ENCODE measurements at regions not wholly inside any gene's neighbourhood (a gene's known extent, or its start where the extent isn't known, plus 50 kb on each side); places are given as distances from the start of the nearest gene placed in this dataset.

DNA sequence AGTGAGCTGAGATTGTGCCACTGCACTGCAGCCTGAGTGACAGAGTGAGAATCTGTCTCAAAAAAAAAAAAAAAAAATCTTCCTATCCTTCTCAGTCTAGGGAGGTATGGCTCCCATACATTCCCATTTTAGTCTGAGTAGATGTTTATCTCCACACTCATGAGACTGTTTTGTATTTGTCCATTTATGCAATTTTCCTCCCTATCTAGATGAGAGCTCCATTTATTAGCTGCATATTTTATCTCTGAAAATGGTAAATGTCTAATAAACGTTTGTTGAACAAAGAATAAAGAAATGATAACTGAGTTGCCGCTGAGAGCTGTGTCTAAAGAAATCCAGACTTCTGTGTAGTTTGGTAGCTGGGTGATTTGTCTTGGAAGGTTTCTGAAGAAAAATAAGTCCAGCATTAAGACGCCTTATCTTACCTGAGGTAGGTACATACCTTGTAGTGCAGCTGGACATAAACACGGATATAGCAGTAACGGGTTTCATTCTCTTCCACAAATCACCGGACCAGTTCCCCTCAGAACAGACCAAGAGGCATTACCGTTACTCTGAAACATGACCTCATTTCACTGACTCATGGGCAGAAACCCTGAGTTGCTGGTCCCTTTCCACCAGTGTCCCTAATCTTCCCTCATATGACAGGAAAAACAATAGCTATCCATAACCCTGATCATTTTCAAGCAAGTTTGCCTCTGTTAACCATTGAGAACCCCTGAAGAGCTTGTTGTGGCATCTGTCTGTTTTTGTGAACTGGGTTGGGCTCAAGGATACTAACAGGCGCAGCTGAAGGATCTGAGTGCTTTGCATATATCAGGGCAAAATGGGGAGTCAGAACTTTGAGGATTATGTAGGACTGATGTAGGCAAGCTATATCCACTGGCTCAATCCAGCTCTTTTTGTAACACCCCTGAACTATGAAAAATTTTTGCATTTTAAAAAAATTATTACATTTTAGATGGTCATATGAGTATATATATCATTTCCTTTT, 177.4 kb upstream of the XYLT1 start:
- Histone ChIP-seq H3K4me1 (ENCODE audit: control insufficient read depth, insufficient read depth, low read length) (no peaks in the 10 kb centered on the region), H3K9me3 (ENCODE audit: control insufficient read depth, insufficient read depth, low read length) (no peaks in the 10 kb centered on the region), H3K4me3 (ENCODE audit: low read length) (no peak overlapping the region), H3K27me3 (ENCODE audit: control insufficient read depth, insufficient read depth, low read length) (no peaks in the 10 kb centered on the region), H3K36me3 (ENCODE audit: control insufficient read depth, insufficient read depth, low read length) (no peaks in the 10 kb centered on the region), H3K27ac (ENCODE audit: low read length) (no peak overlapping the region)
- no peak for DNase-seq (ENCODE audit: low read depth, low spot score)
- WGBS (ENCODE audit: insufficient coverage, insufficient read length): no CpG with 5 or more reads among the region's 8 CpGs

DNA sequence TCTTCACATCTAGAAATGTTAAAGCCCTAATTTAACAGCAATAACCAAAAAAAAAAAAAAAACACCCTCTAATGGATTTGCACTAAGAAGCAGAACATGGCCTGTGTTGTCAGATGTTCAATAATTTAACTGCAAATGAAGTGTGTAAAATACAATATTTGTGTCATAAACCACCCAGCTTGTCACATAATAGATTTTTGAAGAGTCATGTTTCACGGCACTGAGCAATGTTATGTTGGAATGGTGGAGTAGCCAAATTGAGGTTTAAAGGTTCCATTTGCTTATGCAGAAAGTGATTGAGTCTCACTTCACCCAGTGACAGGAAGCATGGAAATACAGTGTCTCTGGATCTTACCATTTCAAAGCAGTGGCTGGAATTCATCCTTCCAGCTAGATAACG, 173.2 kb upstream of the XYLT1 start:
- WGBS (ENCODE audit: insufficient coverage, insufficient read length): no CpG with 5 or more reads among the region's 2 CpGs
- no peaks in the 10 kb centered on the region for H3K4me1 ChIP-seq (ENCODE audit: control insufficient read depth, insufficient read depth, low read length)
- H3K27ac ChIP-seq (ENCODE audit: low read length): no peak overlapping the region
- H3K9me3 ChIP-seq (ENCODE audit: control insufficient read depth, insufficient read depth, low read length): no peaks in the 10 kb centered on the region
- no peak overlapping the region for H3K4me3 ChIP-seq (ENCODE audit: low read length)
- H3K27me3 ChIP-seq (ENCODE audit: control insufficient read depth, insufficient read depth, low read length): no peaks in the 10 kb centered on the region
- DNase-seq (ENCODE audit: low read depth, low spot score): no peak
- no peaks in the 10 kb centered on the region for H3K36me3 ChIP-seq (ENCODE audit: control insufficient read depth, insufficient read depth, low read length)

DNA sequence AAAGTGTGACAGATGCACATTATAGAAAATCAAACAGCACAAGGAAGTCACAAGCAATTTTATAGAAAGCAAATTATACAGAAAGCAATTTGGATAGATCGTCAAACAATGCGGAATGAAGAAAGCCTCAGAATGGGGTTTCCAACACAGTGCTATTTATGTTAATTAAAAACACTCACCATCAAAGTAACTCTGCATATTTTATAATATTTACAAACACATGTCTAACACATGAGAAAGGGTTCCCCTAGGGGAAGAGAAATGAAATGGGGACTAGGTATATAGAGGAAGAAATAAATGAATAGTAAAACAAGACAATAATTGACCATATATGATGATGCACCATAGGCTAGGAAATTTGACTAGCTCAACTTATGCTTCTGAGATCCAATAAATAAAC, 171.2 kb upstream of the XYLT1 start:
- no CpG with 5 or more reads among the region's 2 CpGs for WGBS (ENCODE audit: insufficient coverage, insufficient read length)
- no peaks in the 10 kb centered on the region for H3K9me3 ChIP-seq (ENCODE audit: control insufficient read depth, insufficient read depth, low read length)
- no peak for DNase-seq (ENCODE audit: low read depth, low spot score)
- H3K4me3 ChIP-seq (ENCODE audit: low read length): no peak overlapping the region
- H3K4me1 ChIP-seq (ENCODE audit: control insufficient read depth, insufficient read depth, low read length): no peaks in the 10 kb centered on the region
- H3K36me3 ChIP-seq (ENCODE audit: control insufficient read depth, insufficient read depth, low read length): no peaks in the 10 kb centered on the region
- H3K27ac ChIP-seq (ENCODE audit: low read length): no peak overlapping the region
- H3K27me3 ChIP-seq (ENCODE audit: control insufficient read depth, insufficient read depth, low read length): no peaks in the 10 kb centered on the region

DNA sequence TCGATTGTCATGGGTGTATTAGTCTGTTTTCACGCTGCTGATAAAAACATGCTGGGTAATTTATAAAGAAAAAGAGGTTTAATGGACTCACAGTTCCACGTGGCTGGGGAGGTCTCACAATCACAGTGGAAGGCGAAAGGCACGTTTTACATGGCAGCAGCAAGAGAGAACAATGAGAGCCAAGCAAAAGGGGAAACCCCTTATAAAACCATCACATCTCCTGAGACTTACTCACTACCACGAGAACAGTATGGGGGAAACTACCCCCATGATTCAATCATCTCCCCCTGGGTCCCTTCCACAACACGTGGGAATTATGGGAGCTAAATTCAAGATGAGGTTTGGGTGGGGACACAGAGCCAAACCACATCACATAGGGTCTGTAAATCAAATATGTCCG, 167.4 kb upstream of the XYLT1 start:
- Histone ChIP-seq H3K27me3 (ENCODE audit: control insufficient read depth, insufficient read depth, low read length) (no peaks in the 10 kb centered on the region), H3K4me1 (ENCODE audit: control insufficient read depth, insufficient read depth, low read length) (no peaks in the 10 kb centered on the region), H3K4me3 (ENCODE audit: low read length) (no peak overlapping the region), H3K9me3 (ENCODE audit: control insufficient read depth, insufficient read depth, low read length) (no peaks in the 10 kb centered on the region), H3K27ac (ENCODE audit: low read length) (no peak overlapping the region), H3K36me3 (ENCODE audit: control insufficient read depth, insufficient read depth, low read length) (no peaks in the 10 kb centered on the region)
- WGBS (ENCODE audit: insufficient coverage, insufficient read length): no CpG with 5 or more reads among the region's 8 CpGs
- DNase-seq (ENCODE audit: low read depth, low spot score): no peak

DNA sequence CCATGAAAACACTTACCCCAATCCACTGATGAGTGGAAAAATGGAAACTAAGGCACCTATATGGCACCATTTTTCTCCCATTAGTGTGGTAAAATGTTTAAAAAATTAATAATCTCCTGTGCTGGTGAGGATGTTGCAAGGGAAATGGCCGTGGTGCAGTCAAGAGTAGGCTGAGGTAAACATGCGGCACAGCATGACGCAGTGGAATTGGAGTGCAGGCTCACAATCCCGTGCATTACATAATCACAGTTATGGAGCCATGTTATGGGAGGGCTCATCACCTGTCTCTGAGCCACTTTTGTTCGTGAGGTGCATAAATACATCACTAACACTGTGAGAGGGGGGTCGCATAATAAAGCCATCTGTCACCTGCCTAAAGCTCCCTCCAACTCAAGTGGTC, 164.4 kb upstream of the XYLT1 start:
- no CpG with 5 or more reads among the region's 6 CpGs for WGBS (ENCODE audit: insufficient coverage, insufficient read length)
- Histone ChIP-seq H3K9me3 (ENCODE audit: control insufficient read depth, insufficient read depth, low read length) (no peaks in the 10 kb centered on the region), H3K27me3 (ENCODE audit: control insufficient read depth, insufficient read depth, low read length) (no peaks in the 10 kb centered on the region), H3K4me1 (ENCODE audit: control insufficient read depth, insufficient read depth, low read length) (no peaks in the 10 kb centered on the region), H3K27ac (ENCODE audit: low read length) (no peak overlapping the region), H3K4me3 (ENCODE audit: low read length) (no peak overlapping the region), H3K36me3 (ENCODE audit: control insufficient read depth, insufficient read depth, low read length) (no peaks in the 10 kb centered on the region)
- DNase-seq (ENCODE audit: low read depth, low spot score): no peak

DNA sequence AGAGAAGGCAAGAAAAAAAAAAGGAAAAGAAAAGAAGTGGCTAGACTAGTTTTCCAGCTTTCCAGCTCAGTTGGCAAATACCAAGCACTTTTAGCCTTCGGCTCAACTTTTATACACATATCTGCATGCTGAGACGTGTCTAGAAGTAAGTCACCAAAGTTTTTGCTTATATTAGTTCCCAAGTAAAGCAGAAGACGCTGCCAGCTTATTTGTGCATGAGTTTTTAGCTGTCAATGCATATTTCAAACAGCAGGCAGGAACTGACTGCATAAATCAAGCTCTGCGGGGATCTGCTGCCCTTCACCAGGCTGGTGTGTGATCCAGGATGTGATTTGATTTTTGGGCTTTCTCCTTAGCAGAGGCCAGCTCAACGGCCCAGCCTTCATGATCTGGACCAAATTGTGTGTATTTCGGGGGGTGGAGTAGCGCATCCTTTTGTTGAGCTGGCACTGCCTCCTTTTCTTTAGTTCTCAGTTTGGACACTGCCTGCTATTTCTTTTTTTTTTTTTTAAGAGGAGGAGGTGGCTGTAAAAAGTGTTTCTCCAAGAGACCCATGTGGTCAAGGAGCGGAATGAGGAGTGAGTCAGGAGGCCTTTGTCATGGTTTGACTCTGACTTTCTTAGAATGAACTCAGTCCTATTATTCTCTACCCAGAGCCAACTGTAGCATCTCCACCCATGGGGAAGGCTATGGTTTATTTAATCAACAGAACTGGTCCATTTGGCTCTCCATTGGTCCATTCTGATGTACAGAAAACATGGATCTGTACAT, 162.6 kb upstream of the XYLT1 start:
- Histone ChIP-seq H3K4me1 (ENCODE audit: control insufficient read depth, insufficient read depth, low read length) (no peaks in the 10 kb centered on the region), H3K27me3 (ENCODE audit: control insufficient read depth, insufficient read depth, low read length) (no peaks in the 10 kb centered on the region), H3K27ac (ENCODE audit: low read length) (no peak overlapping the region), H3K9me3 (ENCODE audit: control insufficient read depth, insufficient read depth, low read length) (no peaks in the 10 kb centered on the region), H3K36me3 (ENCODE audit: control insufficient read depth, insufficient read depth, low read length) (no peaks in the 10 kb centered on the region), H3K4me3 (ENCODE audit: low read length) (no peak overlapping the region)
- no CpG with 5 or more reads among the region's 8 CpGs for WGBS (ENCODE audit: insufficient coverage, insufficient read length)
- DNase-seq (ENCODE audit: low read depth, low spot score): no peak

DNA sequence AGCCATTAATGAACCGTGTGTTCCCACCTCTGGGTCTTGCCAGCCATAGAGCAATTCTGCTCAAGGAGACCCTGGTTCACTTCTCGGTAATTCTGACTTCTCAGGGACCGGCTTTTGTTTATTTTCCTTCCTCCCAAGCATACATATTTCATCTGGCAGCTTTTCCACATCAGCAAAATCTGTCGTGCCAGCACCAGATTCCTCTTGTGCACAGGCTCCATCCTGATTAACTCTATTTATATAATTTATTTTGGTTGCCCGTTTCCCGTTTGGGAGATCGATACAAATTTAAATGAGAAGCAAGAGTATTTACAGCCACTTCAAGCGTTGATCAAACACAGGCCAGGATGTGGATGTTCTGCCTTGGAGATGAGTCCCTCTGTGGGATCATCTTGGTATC, 161.9 kb upstream of the XYLT1 start:
- H3K27me3 ChIP-seq (ENCODE audit: control insufficient read depth, insufficient read depth, low read length): no peaks in the 10 kb centered on the region
- no CpG with 5 or more reads among the region's 8 CpGs for WGBS (ENCODE audit: insufficient coverage, insufficient read length)
- no peaks in the 10 kb centered on the region for H3K9me3 ChIP-seq (ENCODE audit: control insufficient read depth, insufficient read depth, low read length)
- H3K4me1 ChIP-seq (ENCODE audit: control insufficient read depth, insufficient read depth, low read length): no peaks in the 10 kb centered on the region
- no peak overlapping the region for H3K27ac ChIP-seq (ENCODE audit: low read length)
- DNase-seq (ENCODE audit: low read depth, low spot score): no peak
- H3K4me3 ChIP-seq (ENCODE audit: low read length): no peak overlapping the region
- no peaks in the 10 kb centered on the region for H3K36me3 ChIP-seq (ENCODE audit: control insufficient read depth, insufficient read depth, low read length)

DNA sequence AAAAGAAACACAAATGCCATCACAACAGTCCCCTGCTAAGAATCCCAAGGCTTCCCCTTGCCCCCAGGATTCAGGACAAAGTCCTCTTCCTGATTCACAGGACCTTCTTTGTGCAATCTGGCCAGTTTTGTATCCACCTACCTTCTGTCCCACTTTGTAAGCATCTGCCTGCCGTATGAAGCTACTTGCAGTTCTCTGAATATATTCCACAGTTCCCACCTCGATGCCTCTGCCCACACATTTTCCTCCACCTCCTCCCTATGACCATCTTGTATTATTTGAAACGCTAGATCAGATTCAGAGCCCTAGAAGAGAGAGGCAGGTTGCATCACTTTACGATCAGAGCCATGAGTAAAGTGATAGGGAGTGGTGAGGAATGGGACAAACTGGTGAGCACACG, 159.2 kb upstream of the XYLT1 start:
- no CpG with 5 or more reads among the region's 5 CpGs for WGBS (ENCODE audit: insufficient coverage, insufficient read length)
- no peak overlapping the region for H3K4me3 ChIP-seq (ENCODE audit: low read length)

DNA sequence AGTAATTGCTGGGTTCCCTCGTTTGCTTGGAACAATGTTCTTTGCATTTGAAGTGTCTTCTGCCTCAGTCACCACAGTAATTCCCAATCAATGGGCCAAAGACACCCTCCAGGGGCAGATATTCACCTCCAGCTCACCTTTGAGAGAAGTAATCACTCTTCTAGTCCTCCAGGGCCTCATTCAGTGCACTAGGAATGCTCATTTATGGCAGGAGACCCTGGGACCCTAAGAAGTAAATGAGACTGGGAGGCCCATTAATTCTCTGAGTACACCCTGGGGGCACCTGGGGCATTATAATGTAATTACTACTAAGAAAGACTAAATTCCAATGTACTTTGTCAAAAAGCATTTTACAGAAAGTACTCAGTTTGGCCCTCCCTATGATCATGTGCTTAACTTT, 158.2 kb upstream of the XYLT1 start:
- H3K4me1 ChIP-seq (ENCODE audit: control insufficient read depth, insufficient read depth, low read length): no peaks in the 10 kb centered on the region
- H3K36me3 ChIP-seq (ENCODE audit: control insufficient read depth, insufficient read depth, low read length): no peaks in the 10 kb centered on the region
- H3K4me3 ChIP-seq (ENCODE audit: low read length): no peak overlapping the region
- H3K9me3 ChIP-seq (ENCODE audit: control insufficient read depth, insufficient read depth, low read length): 0 out of 2 replicates have a peak, but pooled peaks cover 2% of the 10 kb centered on the region
- no peak for DNase-seq (ENCODE audit: low read depth, low spot score)
- WGBS (ENCODE audit: insufficient coverage, insufficient read length): no CpG with 5 or more reads among the region's 1 CpG
- H3K27me3 ChIP-seq (ENCODE audit: control insufficient read depth, insufficient read depth, low read length): no peaks in the 10 kb centered on the region
- H3K27ac ChIP-seq (ENCODE audit: low read length): no peak overlapping the region

More for the DNA sequence above, 159.2 kb upstream of the XYLT1 start:
- Histone ChIP-seq H3K27ac (ENCODE audit: low read length) (no peak overlapping the region), H3K9me3 (ENCODE audit: control insufficient read depth, insufficient read depth, low read length) (0 out of 2 replicates have a peak, but pooled peaks cover 2% of the 10 kb centered on the region), H3K27me3 (ENCODE audit: control insufficient read depth, insufficient read depth, low read length) (no peaks in the 10 kb centered on the region), H3K36me3 (ENCODE audit: control insufficient read depth, insufficient read depth, low read length) (no peaks in the 10 kb centered on the region), H3K4me1 (ENCODE audit: control insufficient read depth, insufficient read depth, low read length) (no peaks in the 10 kb centered on the region)
- no peak for DNase-seq (ENCODE audit: low read depth, low spot score)

DNA sequence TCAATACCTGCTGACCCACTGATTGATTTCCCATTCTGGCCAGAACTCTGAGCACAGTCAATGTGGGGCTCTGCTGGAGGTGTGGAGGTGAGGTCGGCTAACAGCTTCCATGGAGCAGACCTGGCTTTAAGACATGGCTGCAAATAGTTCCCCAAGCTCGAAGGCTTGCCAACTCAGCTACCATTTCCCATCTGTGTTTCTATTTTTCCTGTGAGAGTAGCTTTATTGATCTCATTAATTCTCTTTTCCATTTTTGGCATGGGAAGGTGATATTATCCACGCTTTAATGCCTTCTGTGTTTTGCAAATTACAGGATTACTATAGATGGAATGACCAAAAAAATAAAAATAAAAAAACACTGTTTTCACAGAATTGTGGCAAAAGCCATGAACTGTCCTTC, 151.6 kb upstream of the XYLT1 start:
- H3K27ac ChIP-seq (ENCODE audit: low read length): no peak overlapping the region
- no peaks in the 10 kb centered on the region for H3K4me1 ChIP-seq (ENCODE audit: control insufficient read depth, insufficient read depth, low read length)
- 0 out of 2 replicates have a peak, but pooled peaks cover under 1% of the 10 kb centered on the region for H3K9me3 ChIP-seq (ENCODE audit: control insufficient read depth, insufficient read depth, low read length)
- H3K36me3 ChIP-seq (ENCODE audit: control insufficient read depth, insufficient read depth, low read length): no peaks in the 10 kb centered on the region
- no peak for DNase-seq (ENCODE audit: low read depth, low spot score)
- H3K4me3 ChIP-seq (ENCODE audit: low read length): no peak overlapping the region
- no peaks in the 10 kb centered on the region for H3K27me3 ChIP-seq (ENCODE audit: control insufficient read depth, insufficient read depth, low read length)
- WGBS (ENCODE audit: insufficient coverage, insufficient read length): no CpG with 5 or more reads among the region's 3 CpGs
